ENCODE measurements at regions not wholly inside any gene's neighbourhood (a gene's known extent, or its start where the extent isn't known, plus 50 kb on each side); places are given as distances from the start of the nearest gene placed in this dataset.

- no peak for DNase-seq
- in situ Hi-C loops (cut with HindIII; ENCODE audit: low pct_ligation_motif_present, low pct_unique_long_range_greater_than_20kb, low sequenced_read_pairs) = no loop called here
Observed at GRCh38 chr11:28569106-28569505, 460.9 kb downstream of the METTL15 start.

- in situ Hi-C loops (cut with HindIII; ENCODE audit: low pct_ligation_motif_present, low pct_unique_long_range_greater_than_20kb, low sequenced_read_pairs) = no loop called here
- no peak for DNase-seq
Observed at GRCh38 chr11:28566339-28567089, 458.3 kb downstream of the METTL15 start.

- no peak for DNase-seq
- in situ Hi-C loops (cut with HindIII; ENCODE audit: low pct_ligation_motif_present, low pct_unique_long_range_greater_than_20kb, low sequenced_read_pairs) = no loop called here
Observed at GRCh38 chr11:28559492-28559891, 451.3 kb downstream of the METTL15 start.

- in situ Hi-C loops (cut with HindIII; ENCODE audit: low pct_ligation_motif_present, low pct_unique_long_range_greater_than_20kb, low sequenced_read_pairs) = no loop called here
- no peak for DNase-seq
Observed at GRCh38 chr11:28547321-28547741, 439.1 kb downstream of the METTL15 start.

- no peak for DNase-seq
- in situ Hi-C loops (cut with HindIII; ENCODE audit: low pct_ligation_motif_present, low pct_unique_long_range_greater_than_20kb, low sequenced_read_pairs) = no loop called here
Observed at GRCh38 chr11:28545536-28545935, 437.3 kb downstream of the METTL15 start.

GRCh38 chr11:28542561-28542960, 434.4 kb downstream of the METTL15 start:
- DNase-seq = no peak
- in situ Hi-C loops (cut with HindIII; ENCODE audit: low pct_ligation_motif_present, low pct_unique_long_range_greater_than_20kb, low sequenced_read_pairs) = no loop called here

GRCh38 chr11:28539239-28540030, 431.2 kb downstream of the METTL15 start:
- DNase-seq = no peak
- in situ Hi-C loops (cut with HindIII; ENCODE audit: low pct_ligation_motif_present, low pct_unique_long_range_greater_than_20kb, low sequenced_read_pairs) = no loop called here

DNA sequence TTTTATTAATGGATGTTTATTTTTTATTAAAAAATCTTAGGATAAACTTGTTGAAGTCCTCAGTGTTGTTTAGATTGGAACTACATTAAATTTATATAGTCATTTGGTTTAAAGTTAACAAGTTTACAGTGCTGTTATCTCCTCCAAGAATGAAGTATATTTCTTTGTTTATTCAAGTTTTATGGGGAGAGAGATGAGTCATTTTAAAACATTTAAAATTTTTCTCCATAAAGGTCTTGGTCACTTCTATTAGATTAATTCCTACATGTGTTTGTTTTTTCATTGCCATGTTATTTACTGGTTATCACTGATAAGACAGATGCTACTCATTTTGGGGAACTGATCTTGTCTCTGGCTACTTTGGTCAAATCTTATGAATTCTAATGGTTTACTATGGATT, 429.6 kb downstream of the METTL15 start:
- in situ Hi-C loops (cut with HindIII; ENCODE audit: low pct_ligation_motif_present, low pct_unique_long_range_greater_than_20kb, low sequenced_read_pairs) = no loop called here
- DNase-seq = no peak

GRCh38 chr11:28536504-28537267, 428.5 kb downstream of the METTL15 start:
- in situ Hi-C loops (cut with HindIII; ENCODE audit: low pct_ligation_motif_present, low pct_unique_long_range_greater_than_20kb, low sequenced_read_pairs) = no loop called here
- DNase-seq = no peak

- in situ Hi-C loops (cut with HindIII; ENCODE audit: low pct_ligation_motif_present, low pct_unique_long_range_greater_than_20kb, low sequenced_read_pairs) = no loop called here
- DNase-seq = no peak
Observed at GRCh38 chr11:28535677-28536076, 427.5 kb downstream of the METTL15 start.

DNA sequence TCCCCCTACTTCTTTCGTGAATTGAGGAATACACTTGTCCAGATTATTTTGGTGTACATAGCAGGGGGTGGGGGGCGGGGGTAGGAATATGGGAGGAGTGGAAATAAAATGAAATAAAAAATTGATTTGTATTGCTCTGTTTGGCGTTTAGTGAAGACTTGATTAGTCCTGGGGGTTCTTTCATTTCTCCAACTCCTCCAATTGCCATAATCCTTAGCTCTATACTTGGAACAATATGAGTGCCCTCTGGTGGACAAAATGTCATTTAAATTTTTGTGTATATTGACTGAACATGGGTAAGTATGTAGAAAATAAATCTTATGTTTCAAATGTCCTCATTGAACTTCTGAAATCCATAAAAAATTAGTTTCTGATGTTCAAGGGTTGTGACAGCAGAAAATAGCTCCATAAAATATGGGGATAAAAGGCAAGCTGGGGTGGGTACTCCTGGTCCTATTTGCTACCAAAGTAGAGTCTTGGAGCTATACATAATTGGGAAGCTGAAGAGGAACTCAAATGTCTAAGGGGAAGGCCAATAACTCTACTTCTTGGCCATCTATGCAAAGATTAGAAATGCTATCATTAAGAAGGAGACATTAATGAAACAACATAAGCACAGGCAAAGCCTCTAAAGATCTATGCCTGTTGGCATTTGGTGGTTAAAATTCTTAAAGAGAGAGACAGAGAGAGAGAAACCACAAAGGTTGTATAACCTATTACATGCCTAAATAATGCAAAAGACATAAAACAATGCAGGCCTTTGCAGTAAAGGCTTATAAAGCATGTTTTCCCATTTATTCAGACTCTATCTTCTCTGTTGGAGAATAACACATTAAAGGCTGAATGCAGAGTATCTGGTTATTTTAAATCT, 421.6 kb downstream of the METTL15 start:
- in situ Hi-C loops (cut with HindIII; ENCODE audit: low pct_ligation_motif_present, low pct_unique_long_range_greater_than_20kb, low sequenced_read_pairs) = no loop called here
- DNase-seq = peak; percentile 49

DNA sequence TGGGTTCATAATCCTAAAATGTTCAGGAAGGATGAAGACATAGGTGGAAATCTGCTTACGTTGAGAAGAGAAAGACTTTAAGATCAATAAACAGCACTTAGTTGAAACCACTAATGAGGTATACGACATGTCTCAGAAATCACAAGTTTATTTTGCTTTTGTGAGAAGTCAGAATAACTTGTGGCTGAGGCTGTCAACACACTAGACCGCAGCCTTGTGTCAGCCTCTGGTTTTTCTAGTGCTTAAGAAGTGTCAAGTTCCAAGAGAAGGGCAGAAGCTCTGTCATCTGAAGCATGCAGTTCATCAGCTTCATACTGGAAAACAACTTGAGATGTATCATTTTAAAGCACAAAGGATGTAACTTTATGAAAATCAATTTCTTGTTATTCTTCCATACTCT, 420.9 kb downstream of the METTL15 start:
- in situ Hi-C loops (cut with HindIII; ENCODE audit: low pct_ligation_motif_present, low pct_unique_long_range_greater_than_20kb, low sequenced_read_pairs) = no loop called here
- no peak for DNase-seq

DNA sequence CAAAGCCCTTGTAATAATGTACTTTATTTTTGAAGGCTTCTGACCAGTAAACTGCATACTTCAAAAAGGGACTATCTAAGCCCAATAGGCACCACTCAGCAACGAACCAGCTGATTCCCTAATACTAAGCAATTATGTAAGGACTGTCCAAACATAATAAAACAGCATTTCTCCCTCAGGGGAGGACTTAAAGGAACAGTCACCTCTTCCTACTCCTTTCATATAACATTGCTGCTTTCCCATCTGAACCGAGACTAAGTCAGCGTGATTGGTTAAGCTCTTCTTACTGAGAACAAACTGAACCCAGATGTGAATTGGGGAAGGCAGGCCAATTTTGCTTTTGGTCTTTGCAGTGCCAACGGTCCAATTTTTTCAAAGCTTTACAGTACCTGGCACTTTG, 420.0 kb downstream of the METTL15 start:
- in situ Hi-C loops (cut with HindIII; ENCODE audit: low pct_ligation_motif_present, low pct_unique_long_range_greater_than_20kb, low sequenced_read_pairs) = no loop called here
- no peak for DNase-seq

DNA sequence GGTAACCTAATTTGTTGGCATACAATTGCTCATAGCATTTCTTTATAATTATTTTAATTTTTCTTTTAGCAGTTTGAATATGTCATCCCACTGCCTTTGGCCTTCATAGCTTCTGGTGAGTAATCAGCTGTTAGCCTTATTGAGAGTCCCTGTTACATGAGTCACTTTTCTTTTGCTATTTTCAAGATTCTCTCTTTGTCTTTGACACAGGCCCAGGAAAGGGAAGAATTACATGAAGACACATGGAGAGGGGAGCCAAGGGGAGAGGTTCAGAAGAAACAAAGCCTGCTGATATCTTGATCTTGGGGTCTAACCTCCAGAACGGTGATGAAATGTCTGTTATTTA, 418.2 kb downstream of the METTL15 start:
- peak; percentile 23 for DNase-seq
- in situ Hi-C loops (cut with HindIII; ENCODE audit: low pct_ligation_motif_present, low pct_unique_long_range_greater_than_20kb, low sequenced_read_pairs) = no loop called here

- in situ Hi-C loops (cut with HindIII; ENCODE audit: low pct_ligation_motif_present, low pct_unique_long_range_greater_than_20kb, low sequenced_read_pairs) = no loop called here
- DNase-seq = no peak
Observed at GRCh38 chr11:28525636-28526405, 417.6 kb downstream of the METTL15 start.

DNA sequence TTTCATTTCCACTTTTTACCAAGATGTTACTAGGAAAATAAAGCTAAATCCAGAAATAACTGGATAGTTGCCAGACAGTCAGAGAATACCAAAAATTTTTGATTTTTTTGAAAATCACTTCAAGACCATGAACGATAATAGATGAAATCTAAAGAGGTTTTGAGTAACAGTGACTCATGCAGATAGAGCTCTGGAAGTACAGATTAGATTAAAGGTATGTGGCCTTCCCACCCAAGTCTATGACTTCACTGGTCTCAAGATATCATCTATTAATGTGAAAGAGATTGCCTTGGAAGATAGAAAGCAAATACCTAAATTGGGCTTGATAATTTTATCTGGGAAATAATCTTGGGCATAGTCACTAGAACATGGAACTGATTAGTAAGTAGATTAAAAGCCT, 415.9 kb downstream of the METTL15 start:
- no peak for DNase-seq
- in situ Hi-C loops (cut with HindIII; ENCODE audit: low pct_ligation_motif_present, low pct_unique_long_range_greater_than_20kb, low sequenced_read_pairs) = no loop called here

- DNase-seq = no peak
Observed at GRCh38 chr11:28521075-28521474, 412.9 kb downstream of the METTL15 start.

GRCh38 chr11:28520291-28520690, 412.1 kb downstream of the METTL15 start:
- in situ Hi-C loops (cut with HindIII; ENCODE audit: low pct_ligation_motif_present, low pct_unique_long_range_greater_than_20kb, low sequenced_read_pairs) = no loop called here
- DNase-seq = no peak

More at GRCh38 chr11:28521075-28521474, 412.9 kb downstream of the METTL15 start:
- in situ Hi-C loops (cut with HindIII; ENCODE audit: low pct_ligation_motif_present, low pct_unique_long_range_greater_than_20kb, low sequenced_read_pairs) = no loop called here

Data from ACHN (cell line).